Loucy (cell line): ENCODE measurements at regions not wholly inside any gene's neighbourhood (a gene's known extent, or its start where the extent isn't known, plus 50 kb on each side); places are given as distances from the start of the nearest gene placed in this dataset.

ENCODE experiments used
- H2AFZ ChIP-seq: fragments of 200-600 bp; sonication (generic); 2 replicates; pipeline ENCODE4 v1.6.0; 2016; ENCODE audit warnings: antibody characterized with exemption, mild to moderate bottlenecking, low read length, moderate library complexity
- H3F3A ChIP-seq: fragments of 200-600 bp; 2 replicates; pipeline ENCODE4 v1.6.0; 2016; ENCODE audit warnings: antibody characterized with exemption, low read depth, mild to moderate bottlenecking
- H3K27me3 ChIP-seq: fragments of 200-600 bp; sonication (generic); 2 replicates; pipeline ENCODE4 v1.6.1; 2014; ENCODE audit warnings: low read length, mild to moderate bottlenecking; ENCODE audit not compliant: insufficient read depth, poor library complexity, severe bottlenecking
- H3K36me3 ChIP-seq: fragments of 200-600 bp; sonication (generic); 2 replicates; pipeline ENCODE4 v1.6.1; 2016; ENCODE audit warnings: low read length; ENCODE audit not compliant: insufficient read depth
- H3K4me1 ChIP-seq: fragments of 200-600 bp; sonication (generic); 2 replicates; pipeline ENCODE4 v1.5.1; 2014; ENCODE audit warnings: low read length, mild to moderate bottlenecking; ENCODE audit not compliant: insufficient read depth, poor library complexity, severe bottlenecking
- H3K4me2 ChIP-seq: fragments of 200-600 bp; sonication (generic); 2 replicates; pipeline ENCODE4 v1.6.0; 2014; ENCODE audit warnings: antibody characterized with exemption, low read length, low read depth, mild to moderate bottlenecking; ENCODE audit not compliant: poor library complexity, severe bottlenecking
- H3K4me3 ChIP-seq: fragments of 200-600 bp; sonication (generic); 2 replicates; pipeline ENCODE4 v1.5.1; 2014; ENCODE audit warnings: low read length, mild to moderate bottlenecking, mixed read lengths; ENCODE audit not compliant: poor library complexity, severe bottlenecking
- H3K79me2 ChIP-seq: fragments of 200-600 bp; sonication (generic); 2 replicates; pipeline ENCODE4 v1.6.1; 2014; ENCODE audit warnings: low read length; ENCODE audit not compliant: insufficient read depth
- H3K9ac ChIP-seq: fragments of 200-600 bp; sonication (generic); 2 replicates; pipeline ENCODE4 v1.6.0; 2014; ENCODE audit warnings: mild to moderate bottlenecking, low read depth, low read length, moderate library complexity; ENCODE audit not compliant: poor library complexity, severe bottlenecking
- H3K9me2 ChIP-seq: fragments of 200-600 bp; sonication (generic); replicated peaks from 2 replicates; pipeline ENCODE4 v1.6.1; 2016; ENCODE audit warnings: low read depth, low read length, mixed read lengths
- H3K9me3 ChIP-seq: fragments of 200-600 bp; sonication (generic); 2 replicates; pipeline ENCODE4 v1.6.1; 2014; ENCODE audit warnings: mild to moderate bottlenecking, antibody characterized with exemption, low read length, low read depth; ENCODE audit not compliant: insufficient read depth
- H4K20me1 ChIP-seq: fragments of 200-600 bp; sonication (generic); 2 replicates; pipeline ENCODE4 v1.6.0; 2014; ENCODE audit warnings: antibody characterized with exemption, low read length, mild to moderate bottlenecking; ENCODE audit not compliant: insufficient read depth, poor library complexity, severe bottlenecking
- EZH2phosphoT487 ChIP-seq: fragments of 200-600 bp; IDR thresholded peaks from 2 replicates; pipeline ENCODE4 v1.6.1; 2018; ENCODE audit warnings: antibody characterized with exemption, mild to moderate bottlenecking, moderate library complexity, borderline replicate concordance
- TF ChIP-seq, protein P1 (sequence below): fragments of 200-600 bp; sonication (generic); conservative IDR thresholded peaks from 2 replicates; pipeline ENCODE4 v1.5.1; 2014; ENCODE audit warnings: mild to moderate bottlenecking, antibody characterized with exemption, low read length

DNA sequence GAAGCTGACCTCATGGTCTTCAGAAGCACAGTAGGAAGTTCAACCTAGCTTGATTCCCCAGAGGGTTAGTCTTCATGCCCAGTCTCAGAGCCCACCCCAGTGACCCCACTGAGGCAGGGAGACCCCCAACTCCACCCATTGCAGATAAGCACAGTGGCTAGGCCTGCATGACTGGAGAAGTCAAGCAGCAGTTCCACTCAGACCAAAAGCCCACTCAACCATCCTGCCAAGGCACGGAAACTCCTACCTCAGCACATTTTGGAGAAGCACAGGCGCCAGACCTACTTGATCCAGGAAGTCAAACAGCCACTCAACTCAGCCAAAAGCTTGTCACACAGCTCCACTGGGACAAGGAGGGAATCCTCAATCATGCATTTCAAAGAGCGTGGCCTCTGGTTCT, 78.4 kb upstream of the HTR1E start:
- no peaks in the 10 kb centered on the region for H3K36me3 ChIP-seq
- H3K4me1 ChIP-seq = peaks cover 2% of the 10 kb centered on the region
- no peaks in the 10 kb centered on the region for H3K27me3 ChIP-seq
- H3F3A ChIP-seq = no peaks in the 10 kb centered on the region
- H3K9ac ChIP-seq = no peak overlapping the region
- H3K79me2 ChIP-seq = no peaks in the 10 kb centered on the region
- no peak for TF ChIP-seq EZH2phosphoT487
- TF ChIP-seq, protein P1, sequence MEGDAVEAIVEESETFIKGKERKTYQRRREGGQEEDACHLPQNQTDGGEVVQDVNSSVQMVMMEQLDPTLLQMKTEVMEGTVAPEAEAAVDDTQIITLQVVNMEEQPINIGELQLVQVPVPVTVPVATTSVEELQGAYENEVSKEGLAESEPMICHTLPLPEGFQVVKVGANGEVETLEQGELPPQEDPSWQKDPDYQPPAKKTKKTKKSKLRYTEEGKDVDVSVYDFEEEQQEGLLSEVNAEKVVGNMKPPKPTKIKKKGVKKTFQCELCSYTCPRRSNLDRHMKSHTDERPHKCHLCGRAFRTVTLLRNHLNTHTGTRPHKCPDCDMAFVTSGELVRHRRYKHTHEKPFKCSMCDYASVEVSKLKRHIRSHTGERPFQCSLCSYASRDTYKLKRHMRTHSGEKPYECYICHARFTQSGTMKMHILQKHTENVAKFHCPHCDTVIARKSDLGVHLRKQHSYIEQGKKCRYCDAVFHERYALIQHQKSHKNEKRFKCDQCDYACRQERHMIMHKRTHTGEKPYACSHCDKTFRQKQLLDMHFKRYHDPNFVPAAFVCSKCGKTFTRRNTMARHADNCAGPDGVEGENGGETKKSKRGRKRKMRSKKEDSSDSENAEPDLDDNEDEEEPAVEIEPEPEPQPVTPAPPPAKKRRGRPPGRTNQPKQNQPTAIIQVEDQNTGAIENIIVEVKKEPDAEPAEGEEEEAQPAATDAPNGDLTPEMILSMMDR = no peak
- no peaks in the 10 kb centered on the region for H3K9me2 ChIP-seq
- no peak overlapping the region for H3K4me3 ChIP-seq
- H3K4me2 ChIP-seq = no peak overlapping the region
- H2AFZ ChIP-seq = no peak overlapping the region
- H3K9me3 ChIP-seq = no peaks in the 10 kb centered on the region
- no peaks in the 10 kb centered on the region for H4K20me1 ChIP-seq

DNA sequence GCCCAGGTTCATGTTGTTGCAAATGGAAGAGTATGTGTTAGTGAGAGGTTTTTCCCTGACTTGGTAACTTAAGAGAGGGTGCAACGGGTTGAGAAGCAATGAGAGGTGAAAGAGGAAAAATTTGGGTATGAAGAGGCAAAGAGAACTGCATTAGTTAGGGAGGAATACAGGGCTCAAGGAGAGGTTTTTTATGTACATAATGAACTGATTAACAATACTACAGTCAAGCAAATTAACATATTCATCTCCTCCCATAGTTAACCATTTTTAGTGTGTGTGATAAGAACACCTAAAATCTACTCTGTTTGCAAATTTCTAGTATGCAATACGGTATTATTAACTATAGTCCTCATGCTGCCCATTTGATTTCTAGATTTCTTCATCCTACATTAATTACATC, 79.5 kb upstream of the HTR1E start:
- Histone ChIP-seq H4K20me1 (no peaks in the 10 kb centered on the region), H3K4me3 (no peak overlapping the region), H3K4me2 (no peak overlapping the region), H3F3A (no peaks in the 10 kb centered on the region), H3K27me3 (no peaks in the 10 kb centered on the region), H3K9me3 (no peaks in the 10 kb centered on the region), H3K36me3 (no peaks in the 10 kb centered on the region), H3K9me2 (no peaks in the 10 kb centered on the region), H2AFZ (no peak overlapping the region), H3K79me2 (no peaks in the 10 kb centered on the region), H3K9ac (no peak overlapping the region), H3K4me1 (peaks cover 2% of the 10 kb centered on the region)
- TF ChIP-seq, protein P1 = no peak
- TF ChIP-seq EZH2phosphoT487 = no peak

DNA sequence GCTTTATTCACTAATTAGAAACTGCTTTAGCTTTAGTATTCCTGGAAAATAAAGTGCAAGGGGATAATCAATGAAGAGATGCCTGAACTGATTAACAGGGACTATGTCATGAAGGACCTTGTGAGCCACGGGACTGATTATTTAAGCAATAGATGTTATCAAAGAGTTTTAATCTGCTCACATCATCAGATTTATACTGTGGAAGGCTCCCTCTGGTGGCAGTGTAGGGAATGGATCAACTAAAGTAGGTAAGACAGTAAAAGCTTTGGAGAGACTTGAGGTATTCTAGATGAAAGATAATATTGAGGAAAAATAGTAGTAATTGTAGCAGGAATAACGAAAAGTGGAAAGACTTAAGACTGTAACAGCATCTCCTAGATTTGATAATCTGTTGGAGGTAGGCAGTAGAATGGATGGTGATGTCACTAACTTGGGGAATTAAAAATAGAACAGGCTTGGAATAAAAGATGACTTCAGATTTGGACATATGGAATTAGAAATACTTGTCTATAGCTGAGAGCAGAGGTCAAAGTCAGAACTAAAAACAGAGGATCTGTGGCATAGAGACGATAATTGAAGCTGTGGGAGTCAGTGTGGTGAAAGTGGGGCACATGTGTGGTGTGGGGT, 80.3 kb upstream of the HTR1E start:
- H3F3A ChIP-seq = no peaks in the 10 kb centered on the region
- no peaks in the 10 kb centered on the region for H3K9me3 ChIP-seq
- TF ChIP-seq EZH2phosphoT487 = no peak
- TF ChIP-seq, protein P1 = peak; percentile 98
- no peaks in the 10 kb centered on the region for H3K9me2 ChIP-seq
- no peaks in the 10 kb centered on the region for H3K36me3 ChIP-seq
- no peak overlapping the region for H3K4me3 ChIP-seq
- H3K79me2 ChIP-seq = no peaks in the 10 kb centered on the region
- no peaks in the 10 kb centered on the region for H3K27me3 ChIP-seq
- no peaks in the 10 kb centered on the region for H4K20me1 ChIP-seq
- no peak overlapping the region for H3K9ac ChIP-seq
- H2AFZ ChIP-seq = no peak overlapping the region
- peaks cover 2% of the 10 kb centered on the region for H3K4me1 ChIP-seq
- H3K4me2 ChIP-seq = no peak overlapping the region
